Liver (tissue), 8 donors: ENCODE measurements at regions not wholly inside any gene's neighbourhood (a gene's known extent, or its start where the extent isn't known, plus 50 kb on each side); places are given as distances from the start of the nearest gene placed in this dataset.

Experiments
- DNase-seq: peaks from one replicate; pipeline ENCODE4 v3.0.0-alpha.2; 2017; ENCODE audit warnings: low spot score
- H3K27ac ChIP-seq, 2 donors: one replicate each; pipeline ENCODE4 v1.7.0; 2013; ENCODE audit warnings: inconsistent platforms in 2 of 2, low read length in 2 of 2, control low read depth in 1 of 2, low read depth in 1 of 2, mild to moderate bottlenecking in 1 of 2
- H3K27me3 ChIP-seq, 4 donors: one replicate each; pipeline versions ENCODE4 v1.6.1 to v1.7.0; 2013; ENCODE audit warnings: low read length in 3 of 4, inconsistent platforms in 1 of 4, mild to moderate bottlenecking in 1 of 4, moderate library complexity in 1 of 4; ENCODE audit not compliant: control insufficient read depth in 4 of 4, insufficient read depth in 4 of 4
- H3K36me3 ChIP-seq, 4 donors: one replicate each; pipeline versions ENCODE4 v1.6.1 to v1.7.0; 2013; ENCODE audit warnings: low read length in 3 of 4, mild to moderate bottlenecking in 3 of 4, low read depth in 1 of 4, moderate library complexity in 1 of 4; ENCODE audit not compliant: control insufficient read depth in 4 of 4, insufficient read depth in 3 of 4
- H3K4me1 ChIP-seq, 4 donors: one replicate each; pipeline versions ENCODE4 v1.6.1 to v1.7.0; 2013; ENCODE audit warnings: low read length in 3 of 4, mild to moderate bottlenecking in 3 of 4, moderate library complexity in 1 of 4; ENCODE audit not compliant: control insufficient read depth in 4 of 4, insufficient read depth in 4 of 4
- H3K4me3 ChIP-seq, 3 donors: one replicate each; pipeline versions ENCODE4 v1.6.1 to v1.7.0; 2013; ENCODE audit warnings: low read length in 3 of 3, control low read depth in 1 of 3, low read depth in 1 of 3, mild to moderate bottlenecking in 1 of 3
- H3K9ac ChIP-seq, 2 donors: one replicate each; pipeline ENCODE4 v1.7.0; 2013; ENCODE audit warnings: low read length in 2 of 2, mild to moderate bottlenecking in 2 of 2, moderate library complexity in 2 of 2, control low read depth in 1 of 2, low read depth in 1 of 2
- H3K9me3 ChIP-seq, 4 donors: one replicate each; pipeline versions ENCODE4 v1.6.1 to v1.7.0; 2013; ENCODE audit warnings: low read length in 3 of 4; ENCODE audit not compliant: control insufficient read depth in 4 of 4
- EGR1 ChIP-seq, 2 donors: IDR thresholded peaks; 2 replicates each; pipeline ENCODE4 v1.6.1; 2016 to 2018; ENCODE audit warnings: antibody characterized with exemption in 2 of 2, low read depth in 2 of 2
- FOXA1 ChIP-seq: IDR thresholded peaks from 2 replicates; pipeline ENCODE4 v1.6.1; 2016; ENCODE audit warnings: antibody characterized with exemption
- FOXA2 ChIP-seq: IDR thresholded peaks from 2 replicates; pipeline ENCODE4 v1.6.1; 2016; ENCODE audit warnings: antibody characterized with exemption
- GABPA ChIP-seq, 2 donors: IDR thresholded peaks in 1 of 2; conservative IDR thresholded peaks in 1 of 2; 2 replicates each; pipeline ENCODE4 v1.6.1; 2016; ENCODE audit warnings: antibody characterized with exemption in 2 of 2, mild to moderate bottlenecking in 1 of 2, moderate library complexity in 1 of 2
- HNF4A ChIP-seq, 2 donors: conservative IDR thresholded peaks; 2 replicates each; pipeline ENCODE4 v1.6.1; 2016; ENCODE audit warnings: antibody characterized with exemption in 2 of 2, mild to moderate bottlenecking in 2 of 2
- HNF4G ChIP-seq: IDR thresholded peaks from 2 replicates; pipeline ENCODE4 v1.6.1; 2016; ENCODE audit warnings: antibody characterized with exemption
- JUND ChIP-seq, 2 donors: IDR thresholded peaks; 2 replicates each; pipeline ENCODE4 v1.6.1; 2016; ENCODE audit warnings: antibody characterized with exemption in 2 of 2
- MAX ChIP-seq: IDR thresholded peaks from 2 replicates; pipeline ENCODE4 v1.6.1; 2016; ENCODE audit warnings: antibody characterized with exemption
- NR2F2 ChIP-seq: IDR thresholded peaks from 2 replicates; pipeline ENCODE4 v1.6.1; 2016; ENCODE audit warnings: antibody characterized with exemption
- RAD21 ChIP-seq, 2 donors: IDR thresholded peaks; 2 replicates each; pipeline ENCODE4 v1.6.1; 2016; ENCODE audit warnings: antibody characterized with exemption in 2 of 2, mild to moderate bottlenecking in 2 of 2
- RXRA ChIP-seq, 2 donors: IDR thresholded peaks; 2 replicates each; pipeline ENCODE4 v1.6.1; 2017 to 2018; ENCODE audit warnings: antibody characterized with exemption in 2 of 2, mild to moderate bottlenecking in 1 of 2
- SP1 ChIP-seq: IDR thresholded peaks from 2 replicates; pipeline ENCODE4 v1.6.1; 2018; ENCODE audit warnings: antibody characterized with exemption, mild to moderate bottlenecking
- TAF1 ChIP-seq: conservative IDR thresholded peaks from 2 replicates; pipeline ENCODE4 v1.6.1; 2016; ENCODE audit warnings: antibody characterized with exemption, mild to moderate bottlenecking
- YY1 ChIP-seq: IDR thresholded peaks from 2 replicates; pipeline ENCODE4 v1.6.1; 2016; ENCODE audit warnings: antibody characterized with exemption, mild to moderate bottlenecking
- WGBS: extraction: QIAGEN DNeasy Blood & Tissue Kit; methylation state at CpG from one replicate; pipeline ENCODE4 v1.1.7; 2013; 5-methylcytosine and 5-hydroxymethylcytosine counted together
- TF ChIP-seq, protein P1 (sequence below): IDR thresholded peaks from 2 replicates; pipeline ENCODE4 v1.6.1; 2016; ENCODE audit warnings: antibody characterized with exemption, mild to moderate bottlenecking
- TF ChIP-seq, protein P2 (sequence below): fragments of 150-350 bp; IDR thresholded peaks from 2 replicates; pipeline ENCODE4 v1.5.1; 2017; ENCODE audit warnings: improper control_type of control experiment, low read depth, low read length; ENCODE audit not compliant: missing input control
- TF ChIP-seq, protein P3 (sequence below): IDR thresholded peaks from 2 replicates; pipeline ENCODE4 v1.6.1; 2016; ENCODE audit warnings: antibody characterized with exemption
- TF ChIP-seq, protein P4 (sequence below): IDR thresholded peaks from 2 replicates; pipeline ENCODE4 v1.6.1; 2016; ENCODE audit warnings: antibody characterized with exemption
- donor health status: healthy.
- donor health status: healthy.
- donor health status: healthy.
- donor health status: healthy.
- donor health status: healthy.

- no peak overlapping the region for H3K9ac ChIP-seq
- H3K4me3 ChIP-seq, result no peak overlapping the region
- H3K4me1 ChIP-seq, result no peaks in the 10 kb centered on the region
- WGBS, result 87% methylated on average over 6 of the region's 6 CpGs
- no peaks in the 10 kb centered on the region for H3K9me3 ChIP-seq
- TF ChIP-seq, protein P1, sequence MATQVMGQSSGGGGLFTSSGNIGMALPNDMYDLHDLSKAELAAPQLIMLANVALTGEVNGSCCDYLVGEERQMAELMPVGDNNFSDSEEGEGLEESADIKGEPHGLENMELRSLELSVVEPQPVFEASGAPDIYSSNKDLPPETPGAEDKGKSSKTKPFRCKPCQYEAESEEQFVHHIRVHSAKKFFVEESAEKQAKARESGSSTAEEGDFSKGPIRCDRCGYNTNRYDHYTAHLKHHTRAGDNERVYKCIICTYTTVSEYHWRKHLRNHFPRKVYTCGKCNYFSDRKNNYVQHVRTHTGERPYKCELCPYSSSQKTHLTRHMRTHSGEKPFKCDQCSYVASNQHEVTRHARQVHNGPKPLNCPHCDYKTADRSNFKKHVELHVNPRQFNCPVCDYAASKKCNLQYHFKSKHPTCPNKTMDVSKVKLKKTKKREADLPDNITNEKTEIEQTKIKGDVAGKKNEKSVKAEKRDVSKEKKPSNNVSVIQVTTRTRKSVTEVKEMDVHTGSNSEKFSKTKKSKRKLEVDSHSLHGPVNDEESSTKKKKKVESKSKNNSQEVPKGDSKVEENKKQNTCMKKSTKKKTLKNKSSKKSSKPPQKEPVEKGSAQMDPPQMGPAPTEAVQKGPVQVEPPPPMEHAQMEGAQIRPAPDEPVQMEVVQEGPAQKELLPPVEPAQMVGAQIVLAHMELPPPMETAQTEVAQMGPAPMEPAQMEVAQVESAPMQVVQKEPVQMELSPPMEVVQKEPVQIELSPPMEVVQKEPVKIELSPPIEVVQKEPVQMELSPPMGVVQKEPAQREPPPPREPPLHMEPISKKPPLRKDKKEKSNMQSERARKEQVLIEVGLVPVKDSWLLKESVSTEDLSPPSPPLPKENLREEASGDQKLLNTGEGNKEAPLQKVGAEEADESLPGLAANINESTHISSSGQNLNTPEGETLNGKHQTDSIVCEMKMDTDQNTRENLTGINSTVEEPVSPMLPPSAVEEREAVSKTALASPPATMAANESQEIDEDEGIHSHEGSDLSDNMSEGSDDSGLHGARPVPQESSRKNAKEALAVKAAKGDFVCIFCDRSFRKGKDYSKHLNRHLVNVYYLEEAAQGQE, result no peak
- TF ChIP-seq HNF4A (conservative IDR thresholded peaks at IDR 0.05) (no peak), RAD21 (IDR thresholded peaks at IDR 0.05) (no peak), MAX (no peak), SP1 (no peak), RXRA (IDR thresholded peaks at IDR 0.05) (no peak)
- DNase-seq, result no peak
- H3K27ac ChIP-seq, result no peak overlapping the region
- H3K36me3 ChIP-seq, result no peaks in the 10 kb centered on the region
- H3K27me3 ChIP-seq, result no peaks in the 10 kb centered on the region
These were observed 225.0 kb downstream of the BLID start for GRCh38 chr11:121890946-121891515.

DNA sequence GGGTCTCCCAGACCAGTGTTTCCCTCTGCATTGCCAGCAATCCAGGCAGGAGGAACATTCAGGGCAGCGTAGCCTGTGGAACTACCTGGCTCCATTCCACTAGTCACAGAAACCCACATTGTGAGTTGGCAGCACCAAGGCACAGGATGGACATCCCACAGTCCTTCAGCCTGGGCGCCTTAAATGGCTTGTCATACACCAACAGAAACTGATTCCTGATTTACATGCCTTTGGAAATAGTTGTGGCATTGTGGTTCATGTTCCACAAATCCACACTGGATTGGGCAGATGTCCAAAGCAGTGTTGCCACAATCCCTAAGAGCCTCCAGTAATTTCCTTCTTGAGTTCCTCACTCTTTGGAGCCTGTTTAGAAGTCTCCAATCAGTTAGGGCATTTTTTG lies 225.6 kb downstream of the BLID start:
- H3K27ac ChIP-seq, result no peak overlapping the region
- TF ChIP-seq, protein P2, sequence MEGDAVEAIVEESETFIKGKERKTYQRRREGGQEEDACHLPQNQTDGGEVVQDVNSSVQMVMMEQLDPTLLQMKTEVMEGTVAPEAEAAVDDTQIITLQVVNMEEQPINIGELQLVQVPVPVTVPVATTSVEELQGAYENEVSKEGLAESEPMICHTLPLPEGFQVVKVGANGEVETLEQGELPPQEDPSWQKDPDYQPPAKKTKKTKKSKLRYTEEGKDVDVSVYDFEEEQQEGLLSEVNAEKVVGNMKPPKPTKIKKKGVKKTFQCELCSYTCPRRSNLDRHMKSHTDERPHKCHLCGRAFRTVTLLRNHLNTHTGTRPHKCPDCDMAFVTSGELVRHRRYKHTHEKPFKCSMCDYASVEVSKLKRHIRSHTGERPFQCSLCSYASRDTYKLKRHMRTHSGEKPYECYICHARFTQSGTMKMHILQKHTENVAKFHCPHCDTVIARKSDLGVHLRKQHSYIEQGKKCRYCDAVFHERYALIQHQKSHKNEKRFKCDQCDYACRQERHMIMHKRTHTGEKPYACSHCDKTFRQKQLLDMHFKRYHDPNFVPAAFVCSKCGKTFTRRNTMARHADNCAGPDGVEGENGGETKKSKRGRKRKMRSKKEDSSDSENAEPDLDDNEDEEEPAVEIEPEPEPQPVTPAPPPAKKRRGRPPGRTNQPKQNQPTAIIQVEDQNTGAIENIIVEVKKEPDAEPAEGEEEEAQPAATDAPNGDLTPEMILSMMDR, result no peak
- no peak for TF ChIP-seq GABPA (IDR thresholded peaks at IDR 0.05 in 1 of 2, conservative IDR thresholded peaks at IDR 0.05 in 1 of 2)
- TF ChIP-seq JUND (IDR thresholded peaks at IDR 0.05), result no peak
- TF ChIP-seq, protein P3, sequence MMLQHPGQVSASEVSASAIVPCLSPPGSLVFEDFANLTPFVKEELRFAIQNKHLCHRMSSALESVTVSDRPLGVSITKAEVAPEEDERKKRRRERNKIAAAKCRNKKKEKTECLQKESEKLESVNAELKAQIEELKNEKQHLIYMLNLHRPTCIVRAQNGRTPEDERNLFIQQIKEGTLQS, result no peak
- no peak for TF ChIP-seq YY1
- TF ChIP-seq, protein P1, result no peak
- no peak for TF ChIP-seq HNF4A (conservative IDR thresholded peaks at IDR 0.05)
- TF ChIP-seq HNF4G, result no peak
- TF ChIP-seq SP1, result no peak
- TF ChIP-seq TAF1, result no peak
- TF ChIP-seq, protein P4, sequence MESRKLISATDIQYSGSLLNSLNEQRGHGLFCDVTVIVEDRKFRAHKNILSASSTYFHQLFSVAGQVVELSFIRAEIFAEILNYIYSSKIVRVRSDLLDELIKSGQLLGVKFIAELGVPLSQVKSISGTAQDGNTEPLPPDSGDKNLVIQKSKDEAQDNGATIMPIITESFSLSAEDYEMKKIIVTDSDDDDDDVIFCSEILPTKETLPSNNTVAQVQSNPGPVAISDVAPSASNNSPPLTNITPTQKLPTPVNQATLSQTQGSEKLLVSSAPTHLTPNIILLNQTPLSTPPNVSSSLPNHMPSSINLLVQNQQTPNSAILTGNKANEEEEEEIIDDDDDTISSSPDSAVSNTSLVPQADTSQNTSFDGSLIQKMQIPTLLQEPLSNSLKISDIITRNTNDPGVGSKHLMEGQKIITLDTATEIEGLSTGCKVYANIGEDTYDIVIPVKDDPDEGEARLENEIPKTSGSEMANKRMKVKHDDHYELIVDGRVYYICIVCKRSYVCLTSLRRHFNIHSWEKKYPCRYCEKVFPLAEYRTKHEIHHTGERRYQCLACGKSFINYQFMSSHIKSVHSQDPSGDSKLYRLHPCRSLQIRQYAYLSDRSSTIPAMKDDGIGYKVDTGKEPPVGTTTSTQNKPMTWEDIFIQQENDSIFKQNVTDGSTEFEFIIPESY, result no peak
- no peak for TF ChIP-seq MAX
- TF ChIP-seq FOXA1, result no peak
- no peak for TF ChIP-seq EGR1 (IDR thresholded peaks at IDR 0.05; ENCODE audit: low read depth in 2 of 2)
- no peak for TF ChIP-seq NR2F2
- no peak for TF ChIP-seq FOXA2
- TF ChIP-seq RXRA (IDR thresholded peaks at IDR 0.05), result no peak
- no peak for TF ChIP-seq RAD21 (IDR thresholded peaks at IDR 0.05)
- no peak overlapping the region for H3K4me3 ChIP-seq
- no peaks in the 10 kb centered on the region for H3K36me3 ChIP-seq
- H3K27me3 ChIP-seq, result no peaks in the 10 kb centered on the region
- DNase-seq, result no peak
- WGBS, result 66% methylated on average over 2 of the region's 2 CpGs
- H3K4me1 ChIP-seq, result no peaks in the 10 kb centered on the region
- H3K9ac ChIP-seq, result no peak overlapping the region
- no peaks in the 10 kb centered on the region for H3K9me3 ChIP-seq
